HFFc6 (cell line): ENCODE measurements at regions not wholly inside any gene's neighbourhood (a gene's known extent, or its start where the extent isn't known, plus 50 kb on each side); places are given as distances from the start of the nearest gene placed in this dataset.

ENCODE experiments used
- DNase-seq: peaks from one replicate; pipeline ENCODE4 v3.0.0-alpha.2; 2018
- H3K27ac Mint-ChIP-seq: 2 replicates; pipeline ENCODE4 v1.8.0; 2020; ENCODE audit warnings: mild to moderate bottlenecking, mixed read lengths
- H3K27me3 Mint-ChIP-seq: 2 replicates; pipeline ENCODE4 v1.8.0; 2021; ENCODE audit warnings: mild to moderate bottlenecking, moderate library complexity, mixed read lengths; ENCODE audit not compliant: insufficient read depth
- H3K36me3 Mint-ChIP-seq: 2 replicates; pipeline ENCODE4 v1.8.0; 2021; ENCODE audit warnings: low read depth, mixed read lengths
- H3K4me1 Mint-ChIP-seq: 2 replicates; pipeline ENCODE4 v1.8.0; 2020; ENCODE audit warnings: low read depth, mixed read lengths
- H3K4me3 Mint-ChIP-seq: 2 replicates; pipeline ENCODE4 v1.8.0; 2020; ENCODE audit warnings: mild to moderate bottlenecking, moderate library complexity, mixed read lengths
- H3K9me3 Mint-ChIP-seq: 2 replicates; pipeline ENCODE4 v1.8.0; 2020; ENCODE audit warnings: mild to moderate bottlenecking, mixed read lengths
- CTCF ChIP-seq: fragments of 200-600 bp; sonication (generic); IDR thresholded peaks from 2 replicates; pipeline ENCODE4 v1.5.0; 2021; ENCODE audit warnings: antibody characterized with exemption, mild to moderate bottlenecking

- Mint-ChIP-seq H3K4me1 (peaks cover 29% of the 10 kb centered on the region), H3K36me3 (peaks cover 16% of the 10 kb centered on the region), H3K27me3 (no peaks in the 10 kb centered on the region; the same call in 1 of the 2 replicates), H3K9me3 (peaks cover 25% of the 10 kb centered on the region), H3K27ac (peak overlapping the region; percentile 92), H3K4me3 (no peak overlapping the region; the same call in 1 of the 2 replicates)
- no peak for DNase-seq
- no peak for TF ChIP-seq CTCF
Observed at GRCh38 chrX:40844471-40844870, 109.1 kb upstream of the MED14 start.

- Mint-ChIP-seq H3K4me1 (peaks cover 37% of the 10 kb centered on the region), H3K36me3 (peaks cover 11% of the 10 kb centered on the region), H3K27ac (peak overlapping the region; percentile 92), H3K9me3 (peaks cover 17% of the 10 kb centered on the region), H3K4me3 (peak overlapping the region; percentile 72), H3K27me3 (no peaks in the 10 kb centered on the region; the same call in 1 of the 2 replicates)
- no peak for TF ChIP-seq CTCF
- peak; percentile 81 for DNase-seq
Observed at GRCh38 chrX:40845331-40845911, 110.1 kb upstream of the MED14 start.

GRCh38 chrX:40849906-40850823, 114.8 kb upstream of the MED14 start:
- Mint-ChIP-seq H3K36me3 (no peaks in the 10 kb centered on the region; the same call in 1 of the 2 replicates), H3K4me1 (peaks cover 27% of the 10 kb centered on the region), H3K4me3 (no peak overlapping the region), H3K27ac (peak overlapping the region; percentile 68), H3K9me3 (no peaks in the 10 kb centered on the region), H3K27me3 (no peaks in the 10 kb centered on the region)
- TF ChIP-seq CTCF: no peak
- peak; percentile 16 for DNase-seq

- DNase-seq: no peak
- no peak overlapping the region for H3K27ac Mint-ChIP-seq
- H3K36me3 Mint-ChIP-seq: no peaks in the 10 kb centered on the region; the same call in 1 of the 2 replicates
- H3K9me3 Mint-ChIP-seq: no peaks in the 10 kb centered on the region; the same call in 1 of the 2 replicates
- peaks cover 12% of the 10 kb centered on the region for H3K4me1 Mint-ChIP-seq
- no peaks in the 10 kb centered on the region for H3K27me3 Mint-ChIP-seq
- no peak overlapping the region for H3K4me3 Mint-ChIP-seq
- no peak for TF ChIP-seq CTCF
Observed at GRCh38 chrX:40852586-40852985, 117.2 kb upstream of the MED14 start.

- Mint-ChIP-seq H3K27me3 (no peaks in the 10 kb centered on the region), H3K9me3 (no peaks in the 10 kb centered on the region; the same call in 1 of the 2 replicates), H3K4me1 (peaks cover 12% of the 10 kb centered on the region), H3K36me3 (no peaks in the 10 kb centered on the region; the same call in 1 of the 2 replicates), H3K27ac (no peak overlapping the region), H3K4me3 (no peak overlapping the region)
- TF ChIP-seq CTCF: no peak
- DNase-seq: no peak
Observed at GRCh38 chrX:40853004-40853815, 117.9 kb upstream of the MED14 start.
